DOHH2 (cell line): ENCODE measurements at regions not wholly inside any gene's neighbourhood (a gene's known extent, or its start where the extent isn't known, plus 50 kb on each side); places are given as distances from the start of the nearest gene placed in this dataset.

Experiments
- EZH2phosphoT487 ChIP-seq: fragments of 200-600 bp; sonication (generic); IDR thresholded peaks from 2 replicates; pipeline ENCODE4 v1.6.1; 2017; ENCODE audit warnings: borderline replicate concordance, mild to moderate bottlenecking, antibody characterized with exemption, low read length, moderate library complexity, mixed read lengths
- TF ChIP-seq, protein P1 (sequence below): fragments of 200-600 bp; sonication (generic); IDR thresholded peaks from one replicate; pipeline ENCODE4 v1.5.1; 2014; ENCODE audit warnings: antibody characterized with exemption, mild to moderate bottlenecking, low read depth, low read length; ENCODE audit not compliant: poor library complexity, severe bottlenecking

DNA sequence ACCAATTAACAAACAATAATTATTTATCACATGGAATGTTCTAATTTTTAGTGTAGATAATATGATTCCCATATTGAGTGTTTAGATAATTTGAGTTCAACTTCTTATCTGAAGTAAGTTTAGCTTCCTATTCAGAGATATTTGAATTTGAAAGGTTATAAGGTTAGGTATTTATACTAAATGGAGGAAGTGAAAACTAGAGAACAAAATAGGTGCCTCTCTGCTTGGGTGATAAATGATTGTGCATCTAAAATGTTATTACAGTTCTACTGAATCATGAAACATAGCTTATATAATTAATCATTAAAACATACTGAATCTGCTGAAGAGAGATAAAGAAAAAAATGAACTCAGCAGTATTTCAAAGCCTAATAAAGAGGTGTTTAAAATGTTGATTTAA is 1174.3 kb downstream of the XPNPEP1 start:
- TF ChIP-seq, protein P1, sequence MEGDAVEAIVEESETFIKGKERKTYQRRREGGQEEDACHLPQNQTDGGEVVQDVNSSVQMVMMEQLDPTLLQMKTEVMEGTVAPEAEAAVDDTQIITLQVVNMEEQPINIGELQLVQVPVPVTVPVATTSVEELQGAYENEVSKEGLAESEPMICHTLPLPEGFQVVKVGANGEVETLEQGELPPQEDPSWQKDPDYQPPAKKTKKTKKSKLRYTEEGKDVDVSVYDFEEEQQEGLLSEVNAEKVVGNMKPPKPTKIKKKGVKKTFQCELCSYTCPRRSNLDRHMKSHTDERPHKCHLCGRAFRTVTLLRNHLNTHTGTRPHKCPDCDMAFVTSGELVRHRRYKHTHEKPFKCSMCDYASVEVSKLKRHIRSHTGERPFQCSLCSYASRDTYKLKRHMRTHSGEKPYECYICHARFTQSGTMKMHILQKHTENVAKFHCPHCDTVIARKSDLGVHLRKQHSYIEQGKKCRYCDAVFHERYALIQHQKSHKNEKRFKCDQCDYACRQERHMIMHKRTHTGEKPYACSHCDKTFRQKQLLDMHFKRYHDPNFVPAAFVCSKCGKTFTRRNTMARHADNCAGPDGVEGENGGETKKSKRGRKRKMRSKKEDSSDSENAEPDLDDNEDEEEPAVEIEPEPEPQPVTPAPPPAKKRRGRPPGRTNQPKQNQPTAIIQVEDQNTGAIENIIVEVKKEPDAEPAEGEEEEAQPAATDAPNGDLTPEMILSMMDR = no peak
- TF ChIP-seq EZH2phosphoT487 = no peak
